HG03575 (cell line): ENCODE measurements at regions not wholly inside any gene's neighbourhood (a gene's known extent, or its start where the extent isn't known, plus 50 kb on each side); places are given as distances from the start of the nearest gene placed in this dataset.

Source experiments
- ATAC-seq: cut with Tn5 transposase; IDR thresholded peaks from one replicate; pipeline ENCODE4 v1.9.1; 2021; ENCODE audit not compliant: unreplicated experiment, insufficient number of reproducible peaks, low FRiP score; ENCODE audit errors: extremely low read depth

GRCh38 chr2:221293949-221294742, 278.0 kb downstream of the EPHA4 start:
- ATAC-seq: no peak

- ATAC-seq: no peak
These were observed 267.2 kb downstream of the EPHA4 start for GRCh38 chr2:221304916-221305315.

- no peak for ATAC-seq
These were observed 263.5 kb downstream of the EPHA4 start for GRCh38 chr2:221308507-221309066.

GRCh38 chr2:221309892-221310583, 262.1 kb downstream of the EPHA4 start:
- no peak for ATAC-seq

GRCh38 chr2:221310730-221311129, 261.4 kb downstream of the EPHA4 start:
- ATAC-seq: no peak

GRCh38 chr2:221312634-221313033, 259.5 kb downstream of the EPHA4 start:
- ATAC-seq: no peak

GRCh38 chr2:221314786-221315185, 257.3 kb downstream of the EPHA4 start:
- no peak for ATAC-seq

GRCh38 chr2:221318376-221319130, 253.6 kb downstream of the EPHA4 start:
- no peak for ATAC-seq

GRCh38 chr2:221322741-221323140, 249.4 kb downstream of the EPHA4 start:
- no peak for ATAC-seq

GRCh38 chr2:221323513-221323912, 248.6 kb downstream of the EPHA4 start:
- no peak for ATAC-seq

GRCh38 chr2:221330436-221330835, 241.7 kb downstream of the EPHA4 start:
- no peak for ATAC-seq

- no peak for ATAC-seq
These were observed 237.5 kb downstream of the EPHA4 start for GRCh38 chr2:221334481-221335218.

GRCh38 chr2:221335219-221335752, 236.8 kb downstream of the EPHA4 start:
- ATAC-seq: no peak

- no peak for ATAC-seq
These were observed 235.1 kb downstream of the EPHA4 start for GRCh38 chr2:221336967-221337366.

GRCh38 chr2:221337957-221338685, 234.0 kb downstream of the EPHA4 start:
- ATAC-seq: no peak

GRCh38 chr2:221342388-221342787, 229.7 kb downstream of the EPHA4 start:
- ATAC-seq: no peak

GRCh38 chr2:221343524-221343923, 228.6 kb downstream of the EPHA4 start:
- no peak for ATAC-seq

GRCh38 chr2:221345516-221345915, 226.6 kb downstream of the EPHA4 start:
- no peak for ATAC-seq
